ENCODE measurements at regions not wholly inside any gene's neighbourhood (a gene's known extent, or its start where the extent isn't known, plus 50 kb on each side); places are given as distances from the start of the nearest gene placed in this dataset.

DNA sequence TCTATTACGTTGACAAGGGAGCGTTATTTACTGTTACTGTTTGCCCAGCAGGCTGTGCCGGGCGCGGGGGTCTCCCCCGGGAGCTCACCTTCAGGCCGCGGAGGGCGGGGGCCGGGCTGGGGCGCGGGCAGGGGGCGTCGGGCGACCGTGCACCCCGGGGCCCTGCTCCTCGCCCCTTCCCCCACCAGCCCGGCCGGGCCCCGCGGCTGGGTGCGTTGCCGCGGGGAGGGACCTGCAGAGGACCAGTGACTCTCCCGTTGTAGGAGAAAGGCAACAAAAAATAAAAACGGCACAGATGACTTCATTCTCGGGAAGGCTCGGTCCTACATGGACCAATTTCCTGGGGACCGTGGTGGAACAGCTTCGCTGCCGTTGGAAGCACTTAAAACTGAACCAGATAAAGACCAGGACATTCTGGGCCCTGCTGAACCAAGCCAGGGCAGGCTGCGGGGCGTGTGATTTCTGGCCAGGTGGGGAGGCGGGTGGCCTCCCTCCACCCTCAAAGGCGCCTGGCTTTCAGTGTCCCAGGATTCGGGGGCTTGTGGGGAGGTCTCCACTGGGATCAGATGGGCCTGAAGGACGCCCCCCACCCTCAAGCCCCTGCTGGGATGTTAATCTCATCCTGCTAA lies 57.4 kb downstream of the IGLL1 start:
- H3K27ac ChIP-seq (ENCODE audit: low read depth), result peak overlapping the region; percentile 84
- no peaks in the 10 kb centered on the region for H3K4me1 ChIP-seq (ENCODE audit: insufficient read depth)
- WGBS, result 14% methylated on average over 38 of the region's 38 CpGs
- DNase-seq (ENCODE audit: extremely low spot score), result no peak
- no peaks in the 10 kb centered on the region for H3K36me3 ChIP-seq (ENCODE audit: insufficient read depth)
- no peak overlapping the region for H3K4me3 ChIP-seq (ENCODE audit: low read depth, low read length)

- peak overlapping the region; percentile 27 for H3K4me3 ChIP-seq (ENCODE audit: low read depth, low read length)
- no peaks in the 10 kb centered on the region for H3K4me1 ChIP-seq (ENCODE audit: insufficient read depth)
- H3K27ac ChIP-seq (ENCODE audit: low read depth), result peak overlapping the region; percentile 99
- no peaks in the 10 kb centered on the region for H3K36me3 ChIP-seq (ENCODE audit: insufficient read depth)
- under 1% methylated on average over 65 of the region's 65 CpGs for WGBS
- DNase-seq (ENCODE audit: extremely low spot score), result peak; percentile 88
Measured at GRCh38 chr22:23521441-23522113, 58.5 kb downstream of the IGLL1 start.

GRCh38 chr22:23520863-23521440 lies 59.1 kb downstream of the IGLL1 start:
- H3K4me3 ChIP-seq (ENCODE audit: low read depth, low read length), result peak overlapping the region; percentile 27
- H3K36me3 ChIP-seq (ENCODE audit: insufficient read depth), result no peaks in the 10 kb centered on the region
- WGBS, result 12% methylated on average over 28 of the region's 28 CpGs
- H3K4me1 ChIP-seq (ENCODE audit: insufficient read depth), result no peaks in the 10 kb centered on the region
- DNase-seq (ENCODE audit: extremely low spot score), result no peak
- peak overlapping the region; percentile 99 for H3K27ac ChIP-seq (ENCODE audit: low read depth)

- WGBS, result 96% methylated on average over 11 of the region's 11 CpGs
- no peak overlapping the region for H3K4me3 ChIP-seq (ENCODE audit: low read depth, low read length)
- H3K4me1 ChIP-seq (ENCODE audit: insufficient read depth), result no peaks in the 10 kb centered on the region
- no peak for DNase-seq (ENCODE audit: extremely low spot score)
- no peak overlapping the region for H3K27ac ChIP-seq (ENCODE audit: low read depth)
- H3K36me3 ChIP-seq (ENCODE audit: insufficient read depth), result no peaks in the 10 kb centered on the region
Measured at GRCh38 chr22:23519442-23520157, 60.5 kb downstream of the IGLL1 start.

DNA sequence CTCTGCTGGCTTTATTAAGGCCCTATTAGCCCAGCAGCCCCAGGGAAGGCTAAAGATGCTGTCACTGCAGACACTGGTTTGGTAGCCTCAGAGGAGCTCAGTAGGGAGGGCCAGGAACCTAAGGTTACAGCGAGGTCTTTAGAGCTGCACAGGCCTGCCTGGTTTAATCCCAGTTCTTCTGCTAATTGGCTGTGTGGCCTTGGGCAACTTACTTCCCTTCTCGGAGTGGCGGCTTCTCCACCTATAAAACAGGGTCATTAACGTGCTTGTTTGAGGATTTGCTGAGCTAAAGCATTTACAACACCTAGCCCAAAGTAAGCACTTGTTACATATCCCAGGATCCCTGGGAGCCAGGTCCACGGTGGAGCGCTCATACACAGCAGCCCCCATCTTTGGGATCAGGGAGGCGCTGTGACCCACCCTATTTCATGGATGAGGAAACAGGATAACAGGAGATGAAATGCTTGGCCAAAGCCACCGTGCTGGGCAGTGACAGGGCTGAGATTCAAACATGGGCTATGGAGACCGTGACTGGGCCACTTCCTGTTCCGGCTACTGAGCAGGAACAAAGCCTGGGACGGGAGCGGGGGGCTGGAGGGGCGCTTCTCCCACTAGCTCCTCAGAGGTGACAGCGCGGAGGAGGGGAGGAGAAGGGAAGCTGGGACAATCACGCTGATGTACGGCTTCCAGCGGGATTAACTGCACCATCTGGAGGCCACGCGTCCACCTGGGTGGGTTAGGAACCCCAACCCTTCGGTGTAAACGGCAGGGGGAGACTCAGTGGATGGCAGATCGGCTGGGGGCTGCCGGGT lies 61.5 kb downstream of the IGLL1 start:
- no peak overlapping the region for H3K4me3 ChIP-seq (ENCODE audit: low read depth, low read length)
- DNase-seq (ENCODE audit: extremely low spot score), result no peak
- no peaks in the 10 kb centered on the region for H3K4me1 ChIP-seq (ENCODE audit: insufficient read depth)
- H3K27ac ChIP-seq (ENCODE audit: low read depth), result no peak overlapping the region
- H3K36me3 ChIP-seq (ENCODE audit: insufficient read depth), result no peaks in the 10 kb centered on the region
- WGBS, result 71% methylated on average over 24 of the region's 24 CpGs

- H3K36me3 ChIP-seq (ENCODE audit: insufficient read depth), result no peaks in the 10 kb centered on the region
- WGBS, result 94% methylated on average over 4 of the region's 4 CpGs
- H3K27ac ChIP-seq (ENCODE audit: low read depth), result no peak overlapping the region
- no peak overlapping the region for H3K4me3 ChIP-seq (ENCODE audit: low read depth, low read length)
- no peaks in the 10 kb centered on the region for H3K4me1 ChIP-seq (ENCODE audit: insufficient read depth)
- no peak for DNase-seq (ENCODE audit: extremely low spot score)
Measured at GRCh38 chr22:23517804-23518375, 62.2 kb downstream of the IGLL1 start.

DNA sequence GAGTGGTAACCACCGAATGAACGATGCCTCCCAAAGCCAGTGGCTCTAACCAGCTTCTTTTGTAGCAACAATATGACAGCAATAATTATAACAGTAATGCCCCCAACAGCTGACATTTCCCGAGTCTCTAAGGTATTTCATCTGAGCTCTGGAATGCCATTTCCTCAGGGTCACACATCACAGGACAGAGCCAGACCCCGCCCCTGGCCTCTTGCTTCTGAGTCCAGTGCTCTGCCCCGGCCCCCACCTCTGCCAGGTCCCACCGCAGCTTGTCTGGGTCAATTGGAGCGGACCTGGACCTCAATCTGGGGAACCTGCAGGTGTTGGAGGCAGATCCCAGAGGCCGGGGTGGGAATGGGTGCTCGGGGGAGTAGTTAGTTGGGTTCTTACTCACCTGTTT lies 63.8 kb downstream of the IGLL1 start:
- WGBS, result 86% methylated on average over 9 of the region's 9 CpGs
- H3K36me3 ChIP-seq (ENCODE audit: insufficient read depth), result no peaks in the 10 kb centered on the region
- DNase-seq (ENCODE audit: extremely low spot score), result no peak
- no peak overlapping the region for H3K4me3 ChIP-seq (ENCODE audit: low read depth, low read length)
- H3K27ac ChIP-seq (ENCODE audit: low read depth), result no peak overlapping the region
- H3K4me1 ChIP-seq (ENCODE audit: insufficient read depth), result no peaks in the 10 kb centered on the region

DNA sequence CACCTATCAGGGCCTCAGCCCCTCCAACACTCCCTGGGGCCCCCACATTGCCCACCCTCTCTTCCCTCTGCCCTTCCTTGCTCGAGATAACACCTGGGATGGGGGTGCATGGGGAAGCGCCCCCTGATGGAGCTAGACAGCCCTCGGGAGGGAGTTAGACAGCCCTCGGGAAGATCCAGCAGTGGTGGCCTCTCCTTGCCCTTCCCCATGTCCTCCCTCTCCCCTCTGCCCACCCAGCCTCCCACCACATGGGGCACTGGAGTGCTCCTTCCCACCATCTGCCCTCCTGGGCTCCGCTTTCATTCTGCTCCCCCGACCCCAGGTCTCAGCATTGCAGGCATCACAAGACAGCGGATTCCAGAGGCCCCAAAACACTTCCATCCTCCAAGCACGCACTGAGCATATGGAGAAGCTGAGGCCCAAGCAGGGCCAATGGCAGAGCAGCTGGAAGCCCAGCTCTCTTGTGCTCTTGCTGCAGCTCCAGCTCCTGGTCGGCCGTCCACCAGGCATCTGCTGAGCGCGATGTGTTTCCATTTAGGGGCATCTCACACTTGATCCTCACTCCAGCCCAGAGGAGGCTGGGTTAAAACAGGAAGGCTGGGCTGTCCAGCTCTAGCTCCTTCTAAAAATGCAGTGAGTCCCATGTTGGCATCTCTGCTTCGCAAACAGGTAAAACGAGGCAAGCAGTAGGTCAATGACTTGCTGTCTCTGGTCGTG lies 65.6 kb downstream of the IGLL1 start:
- no peak for DNase-seq (ENCODE audit: extremely low spot score)
- Histone ChIP-seq H3K4me3 (ENCODE audit: low read depth, low read length) (no peak overlapping the region), H3K4me1 (ENCODE audit: insufficient read depth) (no peaks in the 10 kb centered on the region), H3K36me3 (ENCODE audit: insufficient read depth) (no peaks in the 10 kb centered on the region), H3K27ac (ENCODE audit: low read depth) (no peak overlapping the region)
- WGBS, result 68% methylated on average over 15 of the region's 15 CpGs

GRCh38 chr22:23513705-23514104 lies 66.4 kb downstream of the IGLL1 start:
- Histone ChIP-seq H3K4me3 (ENCODE audit: low read depth, low read length) (no peak overlapping the region), H3K4me1 (ENCODE audit: insufficient read depth) (no peaks in the 10 kb centered on the region), H3K36me3 (ENCODE audit: insufficient read depth) (no peaks in the 10 kb centered on the region), H3K27ac (ENCODE audit: low read depth) (no peak overlapping the region)
- no peak for DNase-seq (ENCODE audit: extremely low spot score)
- 87% methylated on average over 7 of the region's 7 CpGs for WGBS

DNA sequence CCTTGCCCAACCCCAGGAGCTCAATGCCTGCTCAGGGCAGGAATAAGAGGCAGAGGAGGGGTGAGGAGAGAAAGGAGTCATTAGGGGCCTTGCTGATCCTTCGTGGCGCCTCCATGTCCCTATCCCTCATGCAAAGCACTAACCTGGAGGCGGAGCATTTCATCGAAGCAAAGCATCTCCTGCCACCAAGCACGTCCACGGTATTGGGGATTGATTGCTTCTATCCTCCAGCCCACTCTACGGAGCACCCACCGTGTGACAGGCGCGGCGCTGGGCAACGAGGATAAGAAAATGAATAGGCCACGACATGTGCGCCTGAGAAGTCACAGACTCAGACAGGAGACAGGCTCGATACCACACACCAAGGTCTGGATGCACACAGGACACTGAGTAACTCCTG lies 67.0 kb downstream of the IGLL1 start:
- H3K27ac ChIP-seq (ENCODE audit: low read depth), result no peak overlapping the region
- no peak for DNase-seq (ENCODE audit: extremely low spot score)
- no peaks in the 10 kb centered on the region for H3K36me3 ChIP-seq (ENCODE audit: insufficient read depth)
- no peaks in the 10 kb centered on the region for H3K4me1 ChIP-seq (ENCODE audit: insufficient read depth)
- 86% methylated on average over 15 of the region's 15 CpGs for WGBS
- H3K4me3 ChIP-seq (ENCODE audit: low read depth, low read length), result no peak overlapping the region

GRCh38 chr22:23512721-23513120 lies 67.4 kb downstream of the IGLL1 start:
- Histone ChIP-seq H3K36me3 (ENCODE audit: insufficient read depth) (no peaks in the 10 kb centered on the region), H3K4me1 (ENCODE audit: insufficient read depth) (no peaks in the 10 kb centered on the region), H3K4me3 (ENCODE audit: low read depth, low read length) (no peak overlapping the region), H3K27ac (ENCODE audit: low read depth) (no peak overlapping the region)
- no peak for DNase-seq (ENCODE audit: extremely low spot score)
- WGBS, result 89% methylated on average over 5 of the region's 5 CpGs

DNA sequence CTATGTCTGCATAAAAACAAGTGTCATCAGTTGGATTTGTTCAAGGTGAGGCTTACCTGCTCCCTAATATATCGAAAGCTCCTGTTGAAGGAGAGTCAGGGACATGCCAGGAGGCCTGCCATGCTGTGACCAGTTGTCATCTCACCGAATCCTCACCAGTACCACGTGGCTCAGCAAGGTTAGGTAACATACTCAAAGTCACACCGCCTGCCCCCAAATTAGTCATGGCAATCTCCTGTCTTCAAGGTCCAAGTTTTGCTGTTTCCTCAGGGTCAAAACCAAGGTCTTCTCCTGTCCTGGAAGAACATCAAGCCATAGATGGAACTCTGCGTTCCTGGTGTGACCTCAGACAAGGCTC lies 67.8 kb downstream of the IGLL1 start:
- H3K4me3 ChIP-seq (ENCODE audit: low read depth, low read length), result no peak overlapping the region
- WGBS, result 93% methylated on average over 5 of the region's 5 CpGs
- DNase-seq (ENCODE audit: extremely low spot score), result no peak
- H3K27ac ChIP-seq (ENCODE audit: low read depth), result no peak overlapping the region
- H3K4me1 ChIP-seq (ENCODE audit: insufficient read depth), result no peaks in the 10 kb centered on the region
- H3K36me3 ChIP-seq (ENCODE audit: insufficient read depth), result no peaks in the 10 kb centered on the region
